HG03097 (cell line): ENCODE measurements at regions not wholly inside any gene's neighbourhood (a gene's known extent, or its start where the extent isn't known, plus 50 kb on each side); places are given as distances from the start of the nearest gene placed in this dataset.
"Not testable (repeated sequence)": the region's sequence is repeated elsewhere in the genome, so short reads cannot be mapped to it uniquely, and the experiment has no call there.

ENCODE experiments used
- ATAC-seq: cut with Tn5 transposase; IDR thresholded peaks from one replicate; pipeline ENCODE4 v1.9.1; 2021; ENCODE audit not compliant: unreplicated experiment, low FRiP score

DNA sequence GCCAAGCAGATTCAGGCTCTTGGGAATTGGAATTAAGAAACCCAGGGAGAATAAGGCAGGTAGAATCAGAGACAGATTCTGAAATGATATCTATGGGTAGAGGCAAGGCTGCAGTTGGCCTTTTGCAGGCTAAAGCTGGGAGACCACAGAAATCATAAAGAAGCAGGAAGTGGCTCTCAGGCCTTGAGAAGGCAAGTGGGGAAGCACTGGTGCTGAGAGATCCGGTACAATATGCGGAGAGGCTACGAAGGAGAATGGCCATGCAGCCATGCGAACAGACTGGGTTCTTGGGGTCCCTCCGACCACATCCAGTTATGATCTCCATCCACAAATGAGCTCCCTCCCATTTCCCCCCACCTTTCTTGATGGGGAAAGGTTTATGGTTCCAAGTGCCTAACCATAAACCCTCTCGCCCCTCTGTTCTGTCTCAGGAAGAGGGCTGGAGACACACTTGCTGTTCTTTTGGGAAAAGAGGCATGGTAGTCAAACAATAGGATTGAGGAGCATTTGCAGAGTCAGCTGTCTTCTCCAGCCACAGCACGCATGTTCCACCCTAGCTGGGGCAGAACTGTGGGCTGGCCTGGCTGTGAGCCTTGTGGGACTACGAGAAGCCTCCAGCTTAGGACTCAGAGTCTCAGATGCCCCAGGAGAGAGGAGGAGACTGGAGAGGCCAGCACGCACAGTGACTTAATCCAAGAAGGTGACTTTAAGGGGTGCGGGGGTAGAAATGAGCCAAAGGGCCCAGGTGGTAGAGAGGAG, 99.6 kb downstream of the RPLP1 start:
- ATAC-seq, result no peak

DNA sequence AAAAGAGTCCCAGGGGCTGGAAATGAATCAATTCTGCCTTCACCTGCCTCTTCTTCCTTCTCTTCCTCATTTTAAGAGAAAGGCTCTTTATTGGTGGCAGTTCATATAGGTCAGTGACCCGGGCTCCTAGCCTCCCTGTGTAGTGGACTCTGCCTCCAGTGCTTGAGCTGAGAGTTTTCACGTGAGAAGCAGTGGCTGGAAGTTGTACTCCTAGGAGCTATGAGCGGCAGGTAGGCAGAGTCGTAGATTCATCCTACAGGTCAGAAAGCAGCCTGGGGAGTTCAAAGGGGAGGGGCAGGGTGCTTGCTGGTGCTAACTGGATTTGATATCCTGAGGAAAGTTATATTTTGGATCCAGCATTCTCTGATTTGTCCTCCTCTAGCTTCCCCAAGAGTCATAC, 101.1 kb downstream of the RPLP1 start:
- no peak for ATAC-seq

DNA sequence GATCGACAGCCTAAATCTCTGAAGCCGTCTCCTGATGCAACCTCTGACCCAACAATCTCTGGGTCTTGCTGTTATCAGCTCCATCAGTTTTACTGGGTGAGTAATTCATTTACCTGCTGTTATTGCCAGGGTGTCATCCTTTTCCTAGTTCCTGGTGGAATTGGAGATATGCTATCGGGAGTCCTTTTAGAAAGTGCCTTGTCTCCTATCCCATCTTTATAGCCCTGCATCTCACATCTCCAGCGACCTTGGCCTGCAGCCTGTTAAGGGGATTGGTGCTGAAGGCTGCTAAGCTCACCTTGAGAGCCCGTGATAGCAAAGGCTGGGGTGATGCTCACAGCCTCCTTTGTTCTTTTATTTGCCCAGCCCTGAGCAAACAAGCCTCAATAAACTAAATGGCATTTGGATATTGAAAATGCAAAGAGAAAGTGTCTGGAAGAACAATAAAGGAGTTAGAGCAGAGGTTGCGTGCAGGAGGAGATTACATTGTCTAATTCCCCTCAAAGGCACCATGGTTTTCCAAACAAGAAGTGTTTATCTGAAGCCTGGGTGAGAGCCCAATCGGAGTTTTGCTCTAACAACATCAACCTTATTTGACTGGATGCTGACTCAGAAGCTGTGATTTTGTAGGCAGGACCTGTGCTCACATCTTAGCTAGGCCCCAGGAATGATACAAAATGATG, 101.8 kb downstream of the RPLP1 start:
- ATAC-seq, result no peak

DNA sequence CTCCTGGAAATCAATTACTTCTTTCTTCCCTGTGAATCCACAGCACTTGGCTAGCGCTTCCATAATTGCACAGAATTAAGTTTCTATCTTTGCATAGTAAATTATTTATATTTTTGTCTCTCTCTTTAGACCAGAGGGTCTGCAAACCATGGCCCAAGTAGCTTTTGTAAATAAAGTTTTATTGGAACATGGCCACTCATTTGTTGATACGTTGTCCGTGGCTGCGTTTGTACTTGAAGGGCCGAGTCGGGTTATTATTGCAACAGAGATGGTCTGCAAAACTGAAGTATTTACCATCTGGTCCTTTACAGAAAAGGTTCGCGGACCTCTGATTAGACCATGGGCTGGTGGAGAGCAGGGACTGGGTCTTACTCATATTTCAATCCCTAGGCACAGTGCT, 102.5 kb downstream of the RPLP1 start:
- ATAC-seq, result no peak

DNA sequence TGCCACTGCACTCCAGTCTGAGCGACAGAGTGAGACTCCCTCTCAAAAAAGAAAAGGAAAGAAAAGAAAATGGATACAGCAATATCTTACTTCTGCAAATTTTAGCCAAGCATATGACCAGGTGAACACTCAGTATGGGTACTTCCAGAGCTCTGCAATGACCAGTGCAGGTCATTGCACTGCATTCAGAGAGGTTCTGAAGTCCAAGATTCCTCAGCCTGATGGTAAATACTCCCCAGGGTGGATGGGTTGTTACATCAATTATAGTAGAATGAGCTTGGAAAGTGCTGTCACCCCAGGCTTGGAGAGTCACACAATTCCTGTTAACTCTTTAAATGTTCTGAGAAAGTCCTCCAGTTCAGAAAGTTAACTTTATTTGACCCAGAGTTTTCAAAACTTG, 103.7 kb downstream of the RPLP1 start:
- ATAC-seq, result no peak

DNA sequence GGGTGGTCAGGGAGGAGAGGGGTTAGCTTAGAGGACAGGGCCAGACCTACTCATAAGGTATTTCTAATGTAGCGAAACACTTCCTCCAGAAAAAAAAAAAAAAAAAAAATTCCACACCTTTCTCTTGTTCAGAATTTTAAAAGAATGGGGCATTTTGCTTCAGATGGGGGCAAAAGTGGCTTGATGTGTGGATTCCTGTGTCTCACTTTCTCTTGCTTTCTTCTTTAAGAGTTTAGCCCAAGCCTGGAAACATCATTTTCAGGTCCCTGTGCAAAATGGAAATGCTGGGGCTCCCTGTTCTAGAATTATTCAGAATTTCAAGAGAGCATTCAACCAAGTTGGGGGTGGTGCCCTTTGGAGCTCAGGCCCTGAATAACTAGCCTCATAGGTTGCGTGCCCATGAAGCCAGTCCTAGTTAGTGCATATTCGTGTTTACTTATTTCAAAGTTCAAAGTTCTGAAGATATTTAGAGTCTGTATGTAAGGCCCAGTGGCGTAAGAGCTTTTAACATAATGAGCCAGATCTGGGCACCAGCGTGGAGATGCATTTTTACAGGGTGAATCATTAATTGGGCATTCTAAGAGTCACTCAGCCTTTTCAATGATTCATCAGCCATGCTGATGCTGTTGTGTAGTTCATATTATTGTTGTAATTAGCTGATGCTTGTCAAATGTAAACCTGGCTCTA, 104.5 kb downstream of the RPLP1 start:
- no peak for ATAC-seq

DNA sequence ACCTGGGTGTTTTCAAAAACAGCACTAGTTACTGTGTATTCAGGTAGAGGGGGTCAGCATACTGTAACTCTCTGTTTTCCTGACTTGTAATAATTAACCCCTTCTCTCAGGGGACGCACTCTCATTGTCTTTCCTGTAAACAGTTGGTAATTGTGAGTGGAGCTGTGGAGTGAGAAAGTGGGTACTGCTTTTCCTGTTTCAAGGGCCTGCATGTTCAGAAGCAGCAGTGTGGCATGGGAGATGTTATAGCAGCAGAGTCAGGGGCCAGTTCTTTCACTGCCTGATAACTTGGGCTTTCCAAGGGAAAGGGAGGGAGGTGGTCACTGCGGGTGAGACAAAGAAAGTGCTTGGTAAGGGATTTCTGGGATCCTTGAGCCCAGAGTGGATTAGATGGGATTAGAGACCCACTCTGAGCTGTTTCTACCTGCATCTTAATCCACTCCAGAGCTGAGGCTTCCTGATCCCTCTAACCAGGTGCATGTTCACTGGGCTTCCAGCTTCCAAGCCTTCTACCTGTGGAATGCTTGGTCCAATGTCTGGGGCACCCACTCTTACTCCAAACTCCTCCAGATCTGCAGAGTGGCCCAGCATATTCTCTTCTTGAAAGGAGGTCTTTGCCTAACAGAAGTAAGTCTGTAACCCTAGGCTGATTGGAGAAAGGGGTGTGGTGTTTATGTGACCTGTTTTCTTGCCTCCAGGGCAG, 105.2 kb downstream of the RPLP1 start:
- ATAC-seq, result no peak

DNA sequence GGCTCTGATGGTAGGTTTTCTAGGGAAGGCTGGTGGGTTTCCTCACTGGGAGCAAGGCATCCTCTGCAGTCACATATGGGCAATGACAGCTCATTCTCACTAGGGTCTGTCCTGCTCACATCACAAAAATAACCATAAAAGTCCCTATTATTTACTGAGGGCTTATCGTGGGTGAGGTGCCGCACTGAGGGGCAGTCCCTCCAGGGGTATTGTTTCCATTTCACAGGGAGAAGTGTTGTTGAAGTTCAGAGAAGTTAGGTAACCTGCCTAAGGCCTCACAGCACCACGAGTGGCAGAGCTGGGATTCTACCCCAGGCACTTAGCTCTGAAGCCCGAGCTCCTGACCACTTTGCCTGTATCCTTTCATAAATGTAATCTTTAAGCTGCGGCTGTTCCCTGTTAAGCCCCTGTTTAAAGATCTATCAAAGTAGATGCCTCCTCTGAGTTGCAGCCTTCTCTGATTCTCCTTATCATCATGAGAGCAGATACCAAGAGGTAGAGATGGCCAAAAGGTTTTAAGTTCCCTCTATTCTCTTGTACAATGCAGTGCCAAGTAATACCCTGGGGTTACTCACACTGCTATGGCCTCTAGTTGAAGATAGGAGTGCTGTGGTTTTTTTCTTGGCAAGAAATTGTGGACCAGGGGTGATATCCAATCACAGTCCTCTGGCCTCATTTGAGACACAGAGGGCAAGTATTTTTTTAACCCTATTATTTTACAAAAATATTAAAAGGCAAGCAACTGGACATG, 107.0 kb downstream of the RPLP1 start:
- no peak for ATAC-seq

DNA sequence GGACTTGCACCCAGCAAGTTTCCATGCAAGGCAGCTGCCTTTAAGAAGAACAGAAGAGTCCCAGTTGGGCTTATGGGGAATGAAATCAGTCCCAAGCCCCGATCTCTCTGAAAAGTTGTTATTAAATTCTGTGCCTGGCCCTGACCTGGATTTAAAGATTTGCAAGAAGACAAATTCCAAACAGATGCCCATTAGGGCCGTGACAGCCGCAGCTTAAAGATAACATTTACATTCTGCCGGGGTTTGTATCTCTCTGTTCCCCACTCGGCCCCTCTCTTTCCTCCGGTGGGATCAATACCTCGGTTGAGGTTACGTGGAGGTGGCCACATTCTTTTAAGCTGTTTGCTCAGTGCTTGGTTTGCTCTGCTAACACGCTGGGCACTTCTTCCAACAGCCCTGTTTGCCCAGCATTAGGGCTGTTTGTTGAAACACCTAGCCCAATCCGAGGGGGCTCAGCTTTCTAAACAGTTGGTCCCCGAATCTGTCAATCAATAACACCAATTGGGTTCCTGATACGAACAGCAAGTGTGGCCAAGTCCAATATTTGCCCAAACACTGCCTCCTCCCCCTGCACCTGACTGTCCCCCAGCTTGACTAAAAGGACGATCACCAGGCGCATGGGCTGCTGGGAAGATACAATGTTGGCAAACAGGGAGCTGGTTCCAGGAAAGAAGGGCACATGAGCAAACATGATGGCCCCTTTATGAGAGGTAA, 108.6 kb downstream of the RPLP1 start:
- ATAC-seq, result no peak

DNA sequence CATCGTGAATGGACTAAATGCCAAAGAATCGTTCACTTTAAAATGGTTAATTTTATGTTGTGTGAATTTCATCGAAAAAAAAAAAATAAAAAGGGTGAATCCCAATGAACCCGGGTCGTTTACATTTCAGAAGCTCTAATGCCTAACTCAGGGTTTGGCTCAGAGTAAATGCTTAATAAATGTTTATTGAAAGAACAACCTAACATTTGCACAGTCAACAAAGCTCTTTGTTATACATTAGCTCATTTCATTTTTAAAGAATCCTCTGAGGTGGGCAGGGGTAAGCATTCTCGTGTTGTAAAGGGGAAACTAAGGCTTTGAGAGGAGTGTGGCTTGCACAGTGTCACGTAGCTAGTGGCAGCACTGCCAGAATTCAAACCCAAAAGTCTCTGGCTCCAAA, 109.5 kb downstream of the RPLP1 start:
- no peak for ATAC-seq

DNA sequence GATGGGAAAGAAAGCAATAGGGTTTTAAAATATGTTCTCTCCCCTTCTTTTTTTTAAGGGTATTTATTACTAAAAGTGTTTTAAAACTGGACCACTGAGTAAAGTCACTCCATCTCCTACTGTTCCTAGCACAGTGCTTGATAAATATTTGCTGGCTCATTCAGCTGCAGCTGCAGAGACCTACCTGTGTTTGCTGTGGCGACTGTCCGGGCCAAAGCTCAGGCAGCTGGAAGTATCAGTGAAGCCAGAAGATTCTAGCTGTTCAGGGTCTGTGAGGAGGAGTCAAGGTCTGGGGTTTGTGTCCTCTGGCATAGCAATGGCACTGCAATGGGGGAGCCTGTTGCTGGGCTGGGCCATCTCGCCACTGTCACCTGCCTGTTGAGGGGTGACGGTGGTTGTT, 109.9 kb downstream of the RPLP1 start:
- no peak for ATAC-seq

DNA sequence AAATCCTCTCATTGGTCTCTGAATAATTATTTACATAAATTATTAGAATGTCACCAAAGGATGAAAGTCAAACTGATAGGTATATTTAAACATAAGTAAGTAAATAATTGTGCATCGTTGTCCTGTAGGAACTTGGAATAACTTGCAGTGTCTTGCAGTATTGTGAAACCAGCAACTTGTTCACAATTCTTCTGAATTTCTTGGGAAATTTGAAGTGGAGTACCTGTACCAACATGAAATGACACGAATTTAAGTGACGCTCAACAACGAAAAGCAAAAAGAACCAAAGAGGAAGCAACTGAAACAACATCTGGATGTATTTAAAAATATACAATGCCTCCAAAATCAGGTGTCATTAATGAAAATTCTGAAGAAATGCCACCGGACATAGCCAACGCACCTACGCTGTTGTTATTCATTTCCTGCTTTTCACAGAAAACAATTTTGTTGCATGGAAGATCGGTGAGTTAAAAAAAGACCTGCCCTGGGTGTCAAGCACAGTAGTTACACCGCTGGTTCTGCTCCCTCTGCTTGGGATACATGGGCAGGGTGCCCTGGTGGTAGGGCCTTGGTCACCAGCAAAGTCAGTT, 112.5 kb downstream of the RPLP1 start:
- no peak for ATAC-seq

DNA sequence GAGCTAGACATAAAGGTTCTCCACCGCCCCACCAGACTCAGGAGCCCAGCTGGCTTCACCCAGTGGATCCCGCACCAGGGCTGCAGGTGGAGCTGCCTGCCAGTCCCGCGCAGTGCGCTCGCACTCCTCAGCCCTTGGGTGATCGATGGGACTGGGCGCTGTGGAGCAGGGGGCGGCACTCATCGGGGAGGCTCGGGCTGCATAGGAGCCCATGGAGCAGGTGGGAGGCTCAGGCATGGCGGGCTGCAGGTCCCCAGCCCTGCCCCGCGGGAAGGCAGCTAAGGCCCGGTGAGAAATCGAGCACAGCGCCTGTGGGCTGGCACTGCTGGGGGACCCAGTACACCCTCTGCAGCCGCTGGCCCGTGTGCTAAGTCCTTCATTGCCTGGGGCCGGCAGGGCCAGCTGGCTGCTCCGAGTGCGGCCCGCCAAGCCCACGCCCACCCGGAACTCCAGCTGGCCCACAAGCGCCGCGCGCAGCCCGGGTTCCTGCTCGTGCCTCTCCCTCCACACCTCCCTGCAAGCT, 114.7 kb downstream of the RPLP1 start:
- not testable (repeated sequence) for ATAC-seq

DNA sequence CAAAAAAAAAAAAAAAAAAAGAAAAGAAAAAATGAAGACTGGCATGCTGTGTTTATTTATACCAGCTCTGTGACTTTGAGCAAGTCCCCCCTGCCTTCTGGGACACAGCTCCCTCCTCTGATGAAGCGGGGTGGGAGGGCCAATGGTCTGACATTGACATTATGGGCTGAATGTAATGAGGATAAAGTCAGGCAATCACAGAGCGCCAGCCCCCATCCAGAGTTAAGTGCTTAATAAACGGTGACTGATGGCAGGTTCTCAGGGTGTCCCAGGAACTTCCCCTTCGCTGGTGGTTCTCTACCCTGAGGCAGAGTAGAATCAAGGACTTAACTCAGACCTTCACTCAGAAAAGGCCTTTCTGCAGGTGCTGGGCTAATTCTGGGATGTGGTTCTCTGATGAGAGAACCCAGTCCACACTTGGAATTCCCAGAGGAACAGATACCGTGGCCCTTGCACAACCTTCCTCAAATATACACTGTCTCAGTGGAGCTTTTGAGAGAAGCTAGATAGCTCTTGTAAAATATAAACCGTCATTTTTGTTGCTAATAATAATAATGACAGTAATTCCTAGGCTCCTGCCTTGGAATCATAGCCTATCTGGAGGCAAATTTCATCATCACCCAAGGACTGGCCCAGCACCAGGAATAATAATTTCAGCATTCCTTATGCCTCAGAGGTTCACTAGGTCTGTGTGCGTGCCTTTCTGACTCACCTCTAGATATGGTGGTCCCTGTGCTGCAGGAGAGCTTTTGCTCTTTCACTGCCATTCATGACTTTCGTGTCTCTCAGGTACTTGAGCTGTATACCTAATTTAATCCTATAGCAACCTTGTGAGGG, 115.8 kb downstream of the RPLP1 start:
- ATAC-seq, result no peak

DNA sequence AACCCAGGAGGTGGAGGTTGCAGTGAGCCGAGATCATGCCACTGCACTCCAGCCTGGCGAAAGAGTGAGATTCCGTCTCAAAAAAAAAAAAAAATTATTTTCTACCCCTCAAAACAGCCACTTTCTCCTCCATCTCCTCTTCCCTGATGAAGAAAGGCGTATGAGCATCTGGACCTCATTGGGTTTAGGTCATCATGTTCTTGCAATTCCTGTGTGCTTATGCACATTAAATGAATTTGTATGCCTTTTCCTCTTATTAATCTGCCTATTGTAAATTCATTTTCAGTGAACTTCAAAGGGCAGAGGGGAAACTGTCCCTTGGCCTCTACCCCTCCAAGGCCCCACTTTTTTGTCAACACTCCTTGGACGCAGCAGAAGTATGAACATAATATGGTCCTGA, 117.8 kb downstream of the RPLP1 start:
- ATAC-seq, result no peak

DNA sequence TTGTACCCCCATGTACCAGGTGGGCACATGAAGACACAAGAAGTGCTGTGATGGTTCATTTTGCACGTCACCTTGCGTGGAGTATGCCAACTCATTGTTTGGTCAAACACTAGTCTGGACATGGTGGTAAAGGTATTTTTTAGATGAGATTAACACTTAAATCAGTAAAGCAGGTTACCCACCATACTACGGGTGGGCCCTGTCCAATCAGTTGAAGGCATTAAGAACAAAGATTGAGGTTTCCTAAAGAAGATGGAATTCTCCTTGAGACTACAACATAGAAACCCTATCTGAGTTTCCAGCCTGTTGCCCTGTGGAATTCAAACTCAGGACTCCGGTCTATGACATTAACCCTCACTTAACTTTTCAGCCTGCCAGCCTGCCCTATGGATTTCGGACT, 118.4 kb downstream of the RPLP1 start:
- no peak for ATAC-seq

DNA sequence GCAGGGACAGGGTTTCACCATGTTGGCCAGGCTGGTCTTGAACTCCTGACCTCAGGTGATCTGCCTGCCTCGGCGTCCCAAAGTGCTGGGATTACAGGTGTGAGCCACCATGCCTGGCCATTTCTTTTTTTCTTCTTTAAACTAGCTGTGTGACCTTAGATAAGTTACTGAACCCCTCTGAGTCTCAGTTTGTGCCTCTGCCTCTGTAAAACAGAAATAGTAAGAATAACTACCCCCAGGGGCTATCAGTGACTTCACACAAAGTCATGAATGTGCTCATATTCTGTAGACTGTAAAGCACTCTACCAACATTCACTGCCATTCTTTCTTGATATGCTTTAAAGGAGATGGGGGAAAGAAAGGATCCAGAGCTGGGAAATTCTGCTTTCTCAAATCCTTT, 120.7 kb downstream of the RPLP1 start:
- ATAC-seq, result not testable (repeated sequence)

DNA sequence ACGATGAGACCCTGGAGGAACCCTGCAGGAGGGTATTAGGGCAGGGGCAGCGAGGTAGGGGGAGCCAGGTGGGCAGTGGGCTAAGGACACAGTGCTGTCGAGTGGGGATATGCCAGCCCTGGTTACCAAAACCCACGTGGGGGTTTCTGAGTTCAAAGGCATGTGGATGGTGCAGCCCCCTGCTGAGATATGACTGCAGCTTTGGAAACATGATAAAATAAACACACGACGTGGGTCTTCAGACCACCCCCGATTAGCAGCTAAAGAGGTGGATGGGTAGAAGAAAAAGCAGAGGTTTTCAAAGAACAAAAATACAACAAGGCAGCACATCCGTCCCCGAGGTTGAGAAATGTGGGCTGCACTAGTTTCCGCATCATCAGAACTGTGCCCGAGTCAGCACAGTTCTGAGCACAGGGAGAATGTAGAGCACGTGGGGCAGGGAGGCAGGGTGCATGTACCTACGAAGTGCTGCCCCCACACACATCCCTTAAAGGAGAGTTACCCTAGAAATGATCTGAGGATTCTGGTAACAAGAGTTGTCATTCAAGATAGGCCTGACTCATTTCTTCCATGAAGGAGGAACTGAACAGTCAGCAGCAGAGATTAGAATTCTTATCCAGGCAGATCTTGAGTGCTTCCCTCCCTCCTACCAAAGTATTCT, 121.3 kb downstream of the RPLP1 start:
- ATAC-seq, result no peak
